Stimulated activated memory B cell treated with anti-CD40 and anti-IgM and Interleukin-4, amounts not matched to agents 10 μg/mL and 1 μg/mL and 100 μg/mL, for 72 hours (primary cell): ENCODE measurements at regions not wholly inside any gene's neighbourhood (a gene's known extent, or its start where the extent isn't known, plus 50 kb on each side); places are given as distances from the start of the nearest gene placed in this dataset.
"Not testable (repeated sequence)": the region's sequence is repeated elsewhere in the genome, so short reads cannot be mapped to it uniquely, and the experiment has no call there.

Experiments used
- ATAC-seq: fragments of 150-1000 bp; cut with Tn5 transposase; 2 replicates; pipeline ENCODE4 v1.10.0; 2021
- H3K27ac Mint-ChIP-seq: one replicate; pipeline ENCODE4 v1.8.0; 2022; ENCODE audit warnings: mild to moderate bottlenecking, mixed read lengths
- H3K27me3 Mint-ChIP-seq: one replicate; pipeline ENCODE4 v1.8.0; 2022; ENCODE audit warnings: mixed read lengths
- H3K36me3 Mint-ChIP-seq: one replicate; pipeline ENCODE4 v1.8.0; 2022; ENCODE audit warnings: mixed read lengths
- H3K4me1 Mint-ChIP-seq: one replicate; pipeline ENCODE4 v1.8.0; 2022; ENCODE audit warnings: mixed read lengths
- H3K4me3 Mint-ChIP-seq: one replicate; pipeline ENCODE4 v1.8.0; 2022; ENCODE audit warnings: mild to moderate bottlenecking, moderate library complexity, mixed read lengths
- H3K9me3 Mint-ChIP-seq: one replicate; pipeline ENCODE4 v1.8.0; 2022; ENCODE audit warnings: mixed read lengths

DNA sequence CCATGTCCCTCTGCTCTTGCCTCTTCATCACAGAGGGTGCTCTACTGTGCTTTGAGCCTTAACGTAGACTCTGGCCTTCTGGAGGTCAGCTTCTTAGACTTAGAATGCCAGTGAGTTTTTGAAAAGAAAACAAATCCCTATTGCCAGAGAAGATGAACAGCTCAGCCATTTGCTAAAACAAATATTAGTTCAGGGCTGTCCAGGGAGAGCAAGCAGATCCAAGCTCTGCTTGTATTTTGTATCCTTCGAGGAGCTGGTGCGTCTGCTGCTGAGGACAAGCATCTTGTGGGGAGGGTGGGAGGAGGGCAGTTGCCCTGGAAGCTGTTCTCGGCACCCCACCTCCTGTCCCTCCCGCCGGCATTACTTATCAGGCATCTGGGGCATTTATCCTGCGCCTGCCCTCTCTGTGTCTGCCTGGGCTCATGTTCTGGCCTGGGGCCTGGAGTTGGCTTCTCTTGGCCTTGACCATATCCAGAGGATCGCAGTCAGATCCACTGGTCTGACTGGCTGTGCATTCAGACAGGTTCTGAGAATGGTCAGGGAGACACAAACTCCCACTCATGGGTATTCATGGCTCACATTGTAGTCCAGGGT, 173.1 kb upstream of the NLRP1 start:
- ATAC-seq, result no peak
- Mint-ChIP-seq H3K4me3 (no peak overlapping the region), H3K27me3 (peaks cover 35% of the 10 kb centered on the region), H3K9me3 (no peaks in the 10 kb centered on the region), H3K27ac (no peak overlapping the region), H3K36me3 (no peaks in the 10 kb centered on the region), H3K4me1 (no peaks in the 10 kb centered on the region)

DNA sequence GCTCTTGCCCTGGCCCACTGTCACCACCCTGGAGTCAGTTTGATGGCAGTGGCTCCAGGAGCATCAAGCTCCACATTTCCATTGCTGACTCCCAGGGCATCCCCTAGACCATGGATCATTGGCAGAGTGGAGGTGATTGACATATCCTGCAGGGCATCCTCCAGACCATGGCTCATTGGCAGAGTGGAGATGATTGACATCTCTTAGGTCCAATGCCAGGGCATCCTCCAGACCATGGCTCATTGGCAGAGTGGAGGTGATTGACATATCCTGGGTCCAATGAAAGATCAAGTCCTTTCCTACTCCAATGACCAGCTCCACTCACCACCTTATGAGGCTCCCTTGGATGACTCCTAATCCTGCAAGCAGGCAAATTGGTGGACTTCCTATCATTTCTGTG, 174.3 kb upstream of the NLRP1 start:
- Mint-ChIP-seq H3K36me3 (no peaks in the 10 kb centered on the region), H3K27me3 (peaks cover 26% of the 10 kb centered on the region), H3K27ac (no peak overlapping the region), H3K4me3 (no peak overlapping the region), H3K4me1 (no peaks in the 10 kb centered on the region), H3K9me3 (no peaks in the 10 kb centered on the region)
- ATAC-seq, result no peak

DNA sequence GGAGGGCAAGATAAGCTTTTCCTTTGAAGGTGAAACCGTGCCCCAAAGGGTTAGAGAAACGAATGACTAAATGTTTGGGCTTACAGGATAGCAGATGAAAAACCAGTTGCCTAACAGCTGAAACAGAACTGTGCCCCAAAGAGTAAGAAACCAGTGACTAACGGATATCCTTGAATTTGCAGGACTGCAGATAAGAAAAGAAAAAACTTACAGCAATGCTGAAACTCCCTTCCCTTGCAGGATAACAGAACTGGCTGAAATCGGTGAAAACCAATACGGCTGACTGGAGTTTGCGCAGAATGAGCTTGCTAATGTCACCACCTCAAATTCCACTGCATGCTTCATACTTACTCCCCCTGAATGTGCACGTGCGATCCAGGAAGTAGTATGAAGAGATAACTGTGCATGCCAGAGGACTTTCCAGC, 175.2 kb upstream of the NLRP1 start:
- no peak overlapping the region for H3K4me3 Mint-ChIP-seq
- no peaks in the 10 kb centered on the region for H3K4me1 Mint-ChIP-seq
- peaks cover 19% of the 10 kb centered on the region for H3K27me3 Mint-ChIP-seq
- ATAC-seq, result no peak
- no peaks in the 10 kb centered on the region for H3K36me3 Mint-ChIP-seq
- H3K27ac Mint-ChIP-seq, result no peak overlapping the region
- H3K9me3 Mint-ChIP-seq, result no peaks in the 10 kb centered on the region

DNA sequence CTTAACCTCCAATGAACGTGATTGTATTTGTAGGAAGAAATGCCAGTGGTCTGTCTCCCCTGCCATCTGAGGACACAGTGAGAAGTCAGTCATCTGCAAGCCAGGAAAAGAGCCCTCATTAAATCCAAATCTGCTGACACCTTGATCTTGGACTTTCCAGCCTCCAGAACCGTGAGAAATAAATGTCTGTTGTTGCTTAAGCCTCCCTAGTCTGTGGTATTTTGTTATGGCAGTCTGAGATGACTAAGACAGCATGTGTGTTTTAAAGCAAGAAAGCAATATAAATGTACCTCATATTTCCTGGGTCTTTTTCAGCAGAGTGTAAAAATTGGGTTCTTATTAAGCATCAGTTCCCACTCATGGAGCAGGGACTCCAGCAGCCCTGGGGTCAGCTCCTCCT, 177.9 kb upstream of the NLRP1 start:
- ATAC-seq, result no peak
- Mint-ChIP-seq H3K27me3 (peaks cover 11% of the 10 kb centered on the region), H3K9me3 (no peaks in the 10 kb centered on the region), H3K4me1 (no peaks in the 10 kb centered on the region), H3K4me3 (no peak overlapping the region), H3K27ac (no peak overlapping the region), H3K36me3 (no peaks in the 10 kb centered on the region)

DNA sequence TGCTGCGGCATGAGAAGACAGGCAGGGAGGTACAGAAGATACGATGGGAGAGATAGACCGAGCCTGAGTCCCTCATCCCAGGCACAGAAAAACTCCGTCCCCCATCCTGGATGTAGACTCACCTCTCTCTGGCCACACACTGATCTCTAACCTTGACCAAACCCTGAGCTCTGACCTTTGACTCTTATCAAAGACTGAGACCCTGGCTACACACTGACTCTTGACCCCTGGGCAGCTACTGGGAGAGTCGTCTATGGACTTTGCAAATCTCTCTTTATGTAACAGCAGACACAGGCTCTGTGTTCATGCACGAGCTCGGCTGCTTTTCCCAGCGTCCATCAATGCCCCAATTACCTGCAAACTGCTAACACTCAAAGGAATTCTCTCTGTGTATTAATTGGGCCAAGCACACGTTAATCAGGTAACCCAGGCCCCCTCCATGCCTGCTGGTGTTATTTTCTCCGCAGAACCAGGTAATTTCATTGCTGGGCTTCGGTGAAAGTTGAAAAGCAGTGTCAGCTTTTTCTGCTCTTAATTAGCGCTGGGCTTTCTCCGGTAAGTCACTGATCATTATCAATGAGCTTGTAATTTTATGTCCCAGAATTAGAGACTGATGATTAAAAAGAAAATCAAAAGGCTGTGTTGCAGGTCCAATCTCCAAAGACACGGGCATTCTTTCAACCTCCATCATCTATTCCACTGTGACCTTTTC, 179.4 kb upstream of the NLRP1 start:
- Mint-ChIP-seq H3K9me3 (peaks cover 3% of the 10 kb centered on the region), H3K27ac (no peak overlapping the region), H3K36me3 (no peaks in the 10 kb centered on the region), H3K4me1 (no peaks in the 10 kb centered on the region), H3K27me3 (peaks cover 13% of the 10 kb centered on the region), H3K4me3 (no peak overlapping the region)
- no peak for ATAC-seq

DNA sequence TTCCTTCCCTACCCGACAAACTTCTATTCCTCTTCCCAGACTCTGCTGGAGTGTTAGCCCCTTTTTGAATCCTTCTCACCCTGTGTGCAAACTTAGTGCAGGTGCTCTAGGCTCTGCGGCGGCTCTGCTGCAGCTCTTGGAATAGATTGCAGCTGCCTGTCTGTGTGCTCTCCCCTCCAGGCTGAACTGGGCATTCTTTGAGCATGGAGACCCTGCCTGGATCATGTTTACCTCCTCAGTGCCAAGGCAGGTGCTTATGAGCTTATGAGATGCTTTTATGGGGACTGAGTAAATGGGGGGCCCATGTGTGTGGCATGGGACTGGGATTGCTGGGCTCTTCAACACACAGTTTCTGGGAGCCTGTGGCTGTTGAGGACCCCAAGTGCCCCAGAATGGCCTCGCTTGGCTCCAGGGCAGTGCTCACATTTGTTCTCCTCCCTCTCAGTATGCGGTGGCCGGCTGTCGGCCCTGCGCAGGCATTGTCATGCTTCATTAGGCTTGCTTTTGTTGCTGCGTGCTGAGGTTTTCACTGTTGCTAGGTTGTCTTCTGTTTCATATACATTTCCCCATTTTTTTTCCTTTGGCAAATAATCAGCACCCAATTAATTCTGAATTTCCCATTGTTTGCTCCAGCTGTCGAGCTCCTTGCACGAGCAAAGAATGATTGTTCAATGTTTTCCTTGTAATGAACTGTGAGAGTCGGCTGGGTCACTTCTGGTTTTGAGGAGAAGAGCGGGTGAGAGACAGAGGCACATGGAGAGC, 185.5 kb upstream of the NLRP1 start:
- Mint-ChIP-seq H3K36me3 (no peaks in the 10 kb centered on the region), H3K27me3 (peaks cover 18% of the 10 kb centered on the region), H3K4me1 (no peaks in the 10 kb centered on the region), H3K9me3 (peaks cover 3% of the 10 kb centered on the region), H3K4me3 (no peak overlapping the region), H3K27ac (no peak overlapping the region)
- ATAC-seq, result no peak

DNA sequence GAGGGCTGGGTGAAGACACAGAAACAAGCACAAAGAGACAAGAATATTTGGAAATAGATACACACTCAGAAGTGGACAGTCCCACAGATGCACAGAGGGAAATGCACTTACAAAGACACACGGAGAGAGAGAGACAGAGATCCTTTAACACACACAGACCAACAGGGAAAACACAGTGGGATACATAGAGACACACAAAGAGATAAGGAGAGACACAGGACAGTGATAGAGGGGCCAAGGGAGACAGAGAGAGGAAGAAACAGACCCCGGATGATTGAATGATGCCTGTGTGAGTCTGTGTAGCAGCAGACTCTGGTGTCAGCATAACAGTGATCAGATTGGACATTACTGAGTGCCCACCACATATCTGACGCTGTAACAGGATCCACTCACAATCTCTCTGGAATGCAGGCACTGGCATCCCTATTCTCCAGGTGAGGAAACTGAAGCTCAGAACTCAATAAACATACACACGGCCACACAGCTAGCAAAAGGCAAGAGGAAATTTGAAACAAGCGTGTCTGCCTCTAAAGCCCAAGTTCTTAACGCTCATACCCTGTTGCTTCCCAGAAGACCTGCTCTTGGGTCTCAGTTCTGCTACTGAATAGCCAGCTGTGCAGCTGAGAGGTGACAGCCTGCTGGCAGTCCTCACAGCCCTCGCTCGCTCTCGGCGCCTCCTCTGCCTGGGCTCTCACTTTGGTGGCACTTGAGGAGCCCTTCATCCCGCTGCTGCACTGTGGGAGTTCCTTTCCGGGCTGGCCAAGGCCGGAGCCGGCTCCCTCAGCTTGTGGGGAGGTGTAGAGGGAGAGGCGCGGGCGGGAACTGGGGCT, 186.3 kb upstream of the NLRP1 start:
- peaks cover 25% of the 10 kb centered on the region for H3K27me3 Mint-ChIP-seq
- H3K4me1 Mint-ChIP-seq, result no peaks in the 10 kb centered on the region
- H3K9me3 Mint-ChIP-seq, result peaks cover 3% of the 10 kb centered on the region
- H3K36me3 Mint-ChIP-seq, result no peaks in the 10 kb centered on the region
- H3K4me3 Mint-ChIP-seq, result no peak overlapping the region
- no peak for ATAC-seq
- no peak overlapping the region for H3K27ac Mint-ChIP-seq

DNA sequence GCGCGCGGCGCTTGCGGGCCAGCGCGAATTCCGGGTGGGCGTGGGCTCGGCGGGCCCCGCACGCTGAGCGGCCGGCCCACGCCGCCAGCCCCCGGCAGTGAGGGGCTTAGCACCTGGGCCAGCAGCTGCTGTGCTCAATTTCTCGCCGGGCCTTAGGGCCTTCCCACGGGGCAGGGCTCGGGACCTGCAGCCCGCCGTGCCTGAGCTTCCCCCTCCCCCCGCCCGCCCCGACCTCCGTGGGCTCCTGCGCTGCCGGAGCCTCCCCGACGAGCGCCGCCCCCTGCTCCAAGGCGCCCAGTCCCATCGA, 186.9 kb upstream of the NLRP1 start:
- not testable (repeated sequence) for H3K4me3 Mint-ChIP-seq, ATAC-seq

DNA sequence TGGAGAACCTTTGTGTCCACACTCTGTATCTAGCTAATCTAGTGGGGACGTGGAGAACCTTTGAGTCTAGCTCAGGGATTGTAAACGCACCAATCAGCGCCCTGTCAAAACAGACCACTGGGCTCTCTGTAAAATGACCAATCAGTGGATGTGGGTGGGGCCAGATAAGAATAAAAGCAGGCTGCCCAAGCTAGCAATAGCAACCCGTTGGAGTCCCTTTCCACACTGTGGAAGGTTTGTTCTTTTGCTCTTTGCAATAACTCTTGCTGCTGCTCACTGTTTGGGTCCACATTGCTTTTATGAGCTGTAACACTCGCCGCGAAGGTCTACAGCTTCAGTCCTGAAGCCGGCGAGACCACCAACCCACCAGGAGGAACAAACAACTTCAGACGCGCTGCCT, 187.7 kb upstream of the NLRP1 start:
- not testable (repeated sequence) for ATAC-seq, H3K27ac Mint-ChIP-seq, H3K4me3 Mint-ChIP-seq, H3K4me1 Mint-ChIP-seq, H3K36me3 Mint-ChIP-seq, H3K9me3 Mint-ChIP-seq
- peaks cover 25% of the 10 kb centered on the region for H3K27me3 Mint-ChIP-seq

More for the DNA sequence above, 186.9 kb upstream of the NLRP1 start:
- not testable (repeated sequence) for H3K4me1 Mint-ChIP-seq, H3K36me3 Mint-ChIP-seq, H3K27ac Mint-ChIP-seq, H3K9me3 Mint-ChIP-seq
- peaks cover 25% of the 10 kb centered on the region for H3K27me3 Mint-ChIP-seq

DNA sequence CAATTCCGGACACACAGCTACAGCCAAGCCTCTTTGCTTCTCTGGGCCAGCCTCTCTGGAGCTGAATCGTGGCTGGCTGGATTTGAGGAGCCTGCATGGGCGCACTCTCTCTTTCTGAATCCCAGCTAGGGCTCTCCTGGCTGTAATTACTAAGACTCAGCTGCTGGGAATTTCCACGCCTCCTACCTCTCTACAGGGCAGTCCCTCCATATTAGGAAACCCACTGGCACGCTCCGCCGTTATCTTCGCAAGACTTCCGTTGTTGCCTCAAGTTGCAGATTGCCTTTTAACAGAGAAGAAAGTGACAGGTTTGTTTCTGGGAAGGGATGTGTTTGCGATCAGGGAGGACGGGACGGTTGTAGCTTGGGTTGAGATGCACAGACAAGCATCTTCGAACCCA, 188.4 kb upstream of the NLRP1 start:
- H3K36me3 Mint-ChIP-seq, result no peaks in the 10 kb centered on the region
- peaks cover 3% of the 10 kb centered on the region for H3K9me3 Mint-ChIP-seq
- H3K27ac Mint-ChIP-seq, result no peak overlapping the region
- H3K4me3 Mint-ChIP-seq, result no peak overlapping the region
- no peak for ATAC-seq
- H3K4me1 Mint-ChIP-seq, result no peaks in the 10 kb centered on the region
- peaks cover 23% of the 10 kb centered on the region for H3K27me3 Mint-ChIP-seq

DNA sequence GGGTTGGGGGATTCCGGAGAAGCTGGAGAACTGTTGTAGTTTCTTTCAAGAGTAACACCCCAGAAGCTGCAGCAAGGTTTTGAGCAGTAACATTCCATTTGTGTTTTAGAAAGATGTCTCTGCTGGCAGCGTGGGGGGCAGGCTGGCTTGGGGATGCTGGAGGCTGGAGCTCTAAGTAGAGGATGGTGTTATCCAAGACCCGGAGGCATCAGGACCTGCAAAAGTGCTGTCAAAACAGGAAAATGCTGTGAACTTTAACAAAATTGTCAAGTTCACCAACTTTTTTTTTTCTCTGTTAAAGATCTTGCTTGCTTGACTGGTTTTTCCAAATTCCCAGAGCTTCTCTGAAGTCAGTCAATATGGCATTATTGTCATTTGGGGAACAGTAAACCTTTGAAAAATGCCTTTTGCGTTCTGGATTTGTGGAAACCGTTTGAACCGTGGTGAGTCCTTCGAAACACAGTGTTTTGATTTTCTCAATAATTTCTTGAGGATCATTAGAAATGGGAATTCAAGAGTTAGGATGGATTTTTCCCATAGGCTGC, 189.6 kb upstream of the NLRP1 start:
- Mint-ChIP-seq H3K4me1 (no peaks in the 10 kb centered on the region), H3K27me3 (peaks cover 15% of the 10 kb centered on the region), H3K9me3 (no peaks in the 10 kb centered on the region), H3K27ac (no peak overlapping the region), H3K4me3 (no peak overlapping the region), H3K36me3 (no peaks in the 10 kb centered on the region)
- no peak for ATAC-seq

DNA sequence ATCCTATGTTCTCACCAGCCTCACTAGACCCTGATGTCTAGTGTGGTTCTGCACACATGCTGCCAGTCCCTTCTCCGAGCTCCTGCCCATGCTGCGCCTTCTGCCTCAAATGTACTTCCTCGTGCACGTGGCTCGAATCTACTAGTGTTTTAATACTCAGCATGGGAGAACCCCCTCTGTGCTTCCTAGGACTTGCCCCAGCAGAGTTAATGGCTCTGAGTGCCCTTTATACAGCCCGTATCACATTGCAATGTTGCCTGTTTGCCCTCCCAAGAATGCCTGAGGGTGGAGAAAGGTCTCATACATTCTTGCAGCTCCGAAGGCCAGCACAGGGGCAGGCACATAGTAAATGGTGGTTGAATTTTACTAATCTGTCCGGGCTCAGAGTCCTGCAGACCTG, 190.8 kb upstream of the NLRP1 start:
- Mint-ChIP-seq H3K36me3 (no peaks in the 10 kb centered on the region), H3K27ac (no peak overlapping the region), H3K4me1 (no peaks in the 10 kb centered on the region), H3K4me3 (no peak overlapping the region), H3K27me3 (peaks cover 26% of the 10 kb centered on the region), H3K9me3 (no peaks in the 10 kb centered on the region)
- ATAC-seq, result no peak

DNA sequence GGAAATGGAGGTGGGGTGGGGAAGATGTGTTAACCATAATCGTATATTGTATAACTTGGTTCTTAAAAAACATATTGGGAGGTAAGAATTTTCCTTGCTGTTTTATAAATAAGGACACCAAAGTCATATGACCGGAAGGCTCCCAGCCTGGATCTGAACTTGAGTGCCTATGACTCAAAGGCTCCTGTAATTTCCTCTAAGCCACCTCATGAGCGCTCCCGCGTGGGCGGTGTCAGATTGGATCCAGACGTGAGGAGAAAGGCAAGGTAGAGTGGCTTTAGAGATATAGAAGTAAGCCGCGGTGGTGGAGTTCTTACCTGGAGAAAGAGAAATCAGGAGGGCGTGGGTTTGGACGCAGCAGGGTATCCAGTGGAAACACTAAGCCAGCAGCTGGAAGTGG, 196.2 kb upstream of the NLRP1 start:
- H3K9me3 Mint-ChIP-seq, result peaks cover 13% of the 10 kb centered on the region
- no peaks in the 10 kb centered on the region for H3K36me3 Mint-ChIP-seq
- H3K4me3 Mint-ChIP-seq, result no peak overlapping the region
- no peaks in the 10 kb centered on the region for H3K4me1 Mint-ChIP-seq
- ATAC-seq, result no peak
- peaks cover 22% of the 10 kb centered on the region for H3K27me3 Mint-ChIP-seq
- no peak overlapping the region for H3K27ac Mint-ChIP-seq

DNA sequence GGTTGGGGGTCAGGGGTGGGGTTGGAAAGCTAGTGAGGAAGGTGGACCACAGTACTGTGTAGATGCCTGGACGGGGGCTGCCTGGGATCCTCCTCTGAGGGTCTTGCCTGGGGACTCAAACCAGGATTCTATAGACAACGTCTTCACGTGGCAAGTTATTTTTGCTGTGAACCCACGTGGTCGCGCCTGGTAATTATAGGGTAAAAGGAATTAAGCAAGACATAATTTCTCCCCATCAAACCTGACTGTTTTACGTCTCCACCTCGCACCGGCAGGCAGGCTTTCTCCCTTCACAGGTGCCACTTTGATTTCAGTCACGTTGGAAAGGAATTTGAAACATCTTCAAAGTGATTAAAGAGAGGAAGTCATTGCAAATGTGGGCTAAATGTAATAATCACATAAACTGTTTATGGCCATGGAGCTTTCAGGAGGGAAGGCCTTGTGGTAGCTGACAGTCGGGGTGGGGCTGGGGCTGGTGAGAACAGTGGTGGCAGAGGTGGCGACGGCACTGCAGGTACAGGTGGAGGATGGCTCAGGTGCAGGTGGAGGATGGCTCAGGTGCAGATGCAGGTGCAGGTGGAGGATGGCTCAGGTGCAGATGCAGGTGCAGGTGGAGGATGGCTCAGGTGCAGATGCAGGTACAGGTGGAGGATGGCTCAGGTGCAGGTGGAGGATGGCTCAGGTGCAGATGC, 197.1 kb upstream of the NLRP1 start:
- Mint-ChIP-seq H3K4me3 (no peak overlapping the region), H3K9me3 (peaks cover 13% of the 10 kb centered on the region), H3K36me3 (no peaks in the 10 kb centered on the region), H3K4me1 (no peaks in the 10 kb centered on the region), H3K27ac (no peak overlapping the region), H3K27me3 (peaks cover 21% of the 10 kb centered on the region)
- no peak for ATAC-seq

DNA sequence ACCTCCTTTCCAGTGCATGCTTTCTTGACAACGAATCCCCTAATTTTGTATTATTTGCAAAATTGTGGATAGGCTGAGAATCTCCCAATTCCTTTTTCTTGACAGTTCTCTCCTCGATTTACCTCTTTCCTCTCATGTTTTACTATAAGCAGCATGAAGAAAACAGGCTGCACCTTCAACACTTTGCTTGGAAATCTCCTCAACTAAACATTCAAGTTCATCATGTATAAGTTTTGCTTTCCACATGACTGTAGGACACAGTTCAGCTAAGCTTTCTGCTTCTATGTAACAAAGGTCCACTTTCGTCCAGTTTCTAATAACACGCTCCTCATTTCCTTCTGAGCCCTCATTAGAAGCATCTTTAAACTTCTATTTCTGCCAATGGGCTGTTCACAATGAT, 199.0 kb upstream of the NLRP1 start:
- Mint-ChIP-seq H3K9me3 (peaks cover 13% of the 10 kb centered on the region), H3K4me1 (no peaks in the 10 kb centered on the region), H3K36me3 (no peaks in the 10 kb centered on the region), H3K27me3 (peaks cover 21% of the 10 kb centered on the region), H3K4me3 (no peak overlapping the region), H3K27ac (no peak overlapping the region)
- ATAC-seq, result no peak
